GM06990 (cell line): ENCODE measurements at regions not wholly inside any gene's neighbourhood (a gene's known extent, or its start where the extent isn't known, plus 50 kb on each side); places are given as distances from the start of the nearest gene placed in this dataset.

Experiments
- DNase-seq: peaks from one replicate; pipeline ENCODE4 v3.0.0-alpha.2; 2011; ENCODE audit not compliant: insufficient read length; ENCODE audit errors: extremely low read depth
- H3K27me3 ChIP-seq: replicated peaks from 2 replicates; pipeline ENCODE4 v1.6.0; 2011; ENCODE audit warnings: low read length; ENCODE audit not compliant: control insufficient read depth, insufficient read depth
- H3K36me3 ChIP-seq: 2 replicates; pipeline ENCODE4 v1.5.1; 2011; ENCODE audit warnings: low read length; ENCODE audit not compliant: control insufficient read depth, insufficient read depth
- H3K4me3 ChIP-seq: replicated peaks from 2 replicates; pipeline ENCODE4 v1.5.1; 2011; ENCODE audit warnings: low read depth, mild to moderate bottlenecking, control low read depth, low read length
- TF ChIP-seq, protein P1 (sequence below): IDR thresholded peaks from 2 replicates; pipeline ENCODE4 v1.5.1; 2011; ENCODE audit warnings: low read length, control low read depth, mild to moderate bottlenecking, inconsistent platforms; ENCODE audit not compliant: insufficient read depth, poor library complexity, severe bottlenecking

DNA sequence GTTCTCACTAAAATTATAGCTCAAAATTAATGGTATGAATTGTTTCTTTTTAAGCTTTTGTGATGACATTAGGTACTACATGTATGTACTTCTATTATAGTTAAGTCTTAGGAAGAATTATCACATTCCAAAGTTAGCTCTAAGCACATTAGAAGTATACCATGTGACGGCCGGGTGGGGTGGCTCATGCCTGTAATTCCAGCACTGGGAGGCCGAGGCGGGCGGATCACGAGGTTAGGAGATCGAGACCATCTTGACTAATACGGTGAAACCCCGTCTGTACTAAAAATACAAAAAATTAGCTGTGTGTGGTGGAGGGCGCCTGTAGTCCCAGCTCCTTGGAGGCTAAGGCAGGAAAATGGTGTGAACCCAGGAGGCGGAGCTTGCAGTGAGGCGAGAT lies 1265.1 kb upstream of the SPRY2 start:
- H3K27me3 ChIP-seq, result no peaks in the 10 kb centered on the region
- no peak overlapping the region for H3K4me3 ChIP-seq
- TF ChIP-seq, protein P1, sequence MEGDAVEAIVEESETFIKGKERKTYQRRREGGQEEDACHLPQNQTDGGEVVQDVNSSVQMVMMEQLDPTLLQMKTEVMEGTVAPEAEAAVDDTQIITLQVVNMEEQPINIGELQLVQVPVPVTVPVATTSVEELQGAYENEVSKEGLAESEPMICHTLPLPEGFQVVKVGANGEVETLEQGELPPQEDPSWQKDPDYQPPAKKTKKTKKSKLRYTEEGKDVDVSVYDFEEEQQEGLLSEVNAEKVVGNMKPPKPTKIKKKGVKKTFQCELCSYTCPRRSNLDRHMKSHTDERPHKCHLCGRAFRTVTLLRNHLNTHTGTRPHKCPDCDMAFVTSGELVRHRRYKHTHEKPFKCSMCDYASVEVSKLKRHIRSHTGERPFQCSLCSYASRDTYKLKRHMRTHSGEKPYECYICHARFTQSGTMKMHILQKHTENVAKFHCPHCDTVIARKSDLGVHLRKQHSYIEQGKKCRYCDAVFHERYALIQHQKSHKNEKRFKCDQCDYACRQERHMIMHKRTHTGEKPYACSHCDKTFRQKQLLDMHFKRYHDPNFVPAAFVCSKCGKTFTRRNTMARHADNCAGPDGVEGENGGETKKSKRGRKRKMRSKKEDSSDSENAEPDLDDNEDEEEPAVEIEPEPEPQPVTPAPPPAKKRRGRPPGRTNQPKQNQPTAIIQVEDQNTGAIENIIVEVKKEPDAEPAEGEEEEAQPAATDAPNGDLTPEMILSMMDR, result no peak
- H3K36me3 ChIP-seq, result no peaks in the 10 kb centered on the region
- no peak for DNase-seq

DNA sequence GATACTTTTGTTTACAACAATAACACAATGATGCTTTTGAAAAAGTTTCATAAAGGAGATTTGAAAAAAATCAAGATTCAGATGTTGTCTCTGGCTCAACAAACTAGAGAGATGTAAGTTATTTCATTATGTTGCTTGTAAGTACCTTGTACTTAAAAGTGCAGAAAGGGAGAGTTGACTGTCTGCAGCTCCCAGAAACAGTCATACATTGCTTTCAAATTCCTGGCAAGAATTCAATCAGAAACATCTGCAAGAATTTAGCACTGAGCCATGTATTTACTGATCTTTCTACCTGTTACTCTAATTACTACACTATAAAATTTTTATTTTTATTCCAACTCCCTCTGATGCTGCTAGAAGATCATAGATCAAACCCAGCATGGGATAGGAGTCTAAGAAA lies 1261.3 kb upstream of the SPRY2 start:
- no peaks in the 10 kb centered on the region for H3K36me3 ChIP-seq
- H3K27me3 ChIP-seq, result no peaks in the 10 kb centered on the region
- no peak for DNase-seq
- H3K4me3 ChIP-seq, result no peak overlapping the region
- TF ChIP-seq, protein P1, result no peak

DNA sequence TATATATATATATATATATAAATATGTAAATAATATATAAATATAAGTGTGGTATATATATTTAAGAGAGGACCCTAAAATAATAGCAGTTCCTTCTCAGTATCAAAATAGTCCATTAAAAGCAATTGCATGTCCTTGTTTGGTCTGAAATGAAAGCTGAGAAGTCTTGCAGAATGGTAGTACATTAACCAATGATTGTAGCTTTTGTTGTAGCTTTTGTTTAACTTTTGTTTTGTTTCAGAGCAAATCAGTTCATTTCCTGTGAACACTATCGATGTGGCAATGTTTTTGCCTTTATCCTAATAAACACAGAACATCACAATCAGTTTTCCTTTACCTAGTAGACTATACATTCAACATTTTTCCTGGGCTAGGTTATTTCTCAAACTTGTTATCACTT lies 1256.2 kb upstream of the SPRY2 start:
- TF ChIP-seq, protein P1, result no peak
- no peak overlapping the region for H3K4me3 ChIP-seq
- no peak for DNase-seq
- H3K36me3 ChIP-seq, result no peaks in the 10 kb centered on the region
- H3K27me3 ChIP-seq, result no peaks in the 10 kb centered on the region

DNA sequence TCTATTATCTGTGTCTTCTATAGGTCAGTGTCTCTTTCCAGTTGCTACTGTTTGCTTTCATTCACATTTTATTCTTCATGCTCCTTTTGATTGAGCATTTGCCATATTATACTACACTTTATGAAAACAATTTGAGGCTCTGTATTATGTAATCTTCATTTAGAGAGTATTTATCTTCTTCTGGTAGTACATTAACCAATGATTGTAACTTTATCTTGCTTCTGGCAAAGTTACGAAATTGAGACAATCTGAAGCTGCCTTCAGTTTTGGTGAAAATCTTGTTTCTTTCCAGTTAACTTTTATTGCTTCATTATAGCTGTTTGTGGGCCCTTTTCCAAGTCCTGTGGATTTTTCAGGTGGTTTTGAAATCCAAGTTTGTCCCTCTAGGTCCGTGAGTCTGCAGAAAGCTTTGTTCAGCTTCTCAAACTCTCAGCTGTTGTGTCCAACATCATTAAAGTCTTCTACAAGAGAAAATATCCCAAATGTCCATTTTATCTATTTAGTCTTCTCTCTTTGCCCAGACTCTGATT lies 1255.4 kb upstream of the SPRY2 start:
- no peak for DNase-seq
- Histone ChIP-seq H3K4me3 (no peak overlapping the region), H3K27me3 (no peaks in the 10 kb centered on the region), H3K36me3 (no peaks in the 10 kb centered on the region)
- TF ChIP-seq, protein P1, result no peak

DNA sequence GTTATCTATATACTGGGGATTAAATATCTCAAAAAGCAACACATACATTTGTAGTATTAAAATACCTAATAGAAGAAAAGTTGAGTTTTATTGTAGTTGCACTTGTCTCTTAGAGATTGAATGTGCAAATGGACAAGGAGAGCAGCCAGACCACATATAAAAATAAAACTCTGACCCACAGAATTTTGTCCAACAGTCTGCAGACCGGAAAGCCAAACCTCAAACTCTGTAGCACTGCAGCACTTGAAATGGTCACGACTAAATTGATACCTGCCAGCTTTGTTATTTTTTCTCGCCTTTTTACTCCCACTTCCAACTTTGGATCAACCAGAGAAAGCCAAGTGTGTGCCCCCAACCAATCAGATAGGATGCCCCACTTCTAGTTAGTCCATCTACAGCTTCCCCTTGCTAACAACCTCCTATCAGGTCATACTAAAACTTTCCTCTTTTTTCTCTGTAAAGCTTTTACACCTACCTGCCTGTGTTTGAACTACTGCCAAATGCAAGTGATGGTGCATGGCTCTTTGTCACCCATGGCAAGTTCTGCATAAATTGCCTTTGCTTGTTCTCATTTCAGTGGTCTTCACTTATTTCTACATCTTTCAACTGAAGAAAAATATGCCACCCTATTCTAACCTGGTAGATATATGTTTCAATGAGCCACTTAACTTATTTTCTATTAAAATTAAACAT lies 1250.7 kb upstream of the SPRY2 start:
- Histone ChIP-seq H3K4me3 (no peak overlapping the region), H3K36me3 (no peaks in the 10 kb centered on the region), H3K27me3 (no peaks in the 10 kb centered on the region)
- TF ChIP-seq, protein P1, result no peak
- DNase-seq, result no peak
